Skeletal muscle cell (primary cell): ENCODE measurements at regions not wholly inside any gene's neighbourhood (a gene's known extent, or its start where the extent isn't known, plus 50 kb on each side); places are given as distances from the start of the nearest gene placed in this dataset.

ENCODE experiments used
- DNase-seq: peaks from one replicate; pipeline ENCODE4 v3.0.0-alpha.2; 2010; ENCODE audit warnings: low read depth
- H3K4me3 ChIP-seq: 2 replicates; pipeline ENCODE4 v1.5.1; 2011; ENCODE audit warnings: low read depth, mild to moderate bottlenecking, control low read depth, low read length, moderate library complexity

DNA sequence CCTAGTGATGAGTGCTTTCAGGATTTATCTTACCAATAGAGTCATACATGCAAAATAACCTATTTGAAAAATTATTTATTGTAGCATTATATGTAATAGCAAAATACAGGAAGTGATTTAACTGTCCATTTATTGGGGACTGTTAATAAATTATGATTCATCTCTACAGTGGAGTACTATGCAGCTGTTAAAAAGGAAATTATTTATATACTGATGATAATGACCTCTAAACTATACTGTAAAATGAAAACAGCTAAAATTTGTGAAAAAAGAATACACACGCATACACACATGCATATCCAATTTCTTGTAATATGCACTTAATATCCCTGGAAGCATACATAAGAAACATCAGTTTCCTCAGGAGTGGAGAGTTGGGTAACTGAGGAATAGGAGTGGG lies 58.0 kb upstream of the PALM2AKAP2 start:
- H3K4me3 ChIP-seq, result no peak overlapping the region
- DNase-seq, result no peak

DNA sequence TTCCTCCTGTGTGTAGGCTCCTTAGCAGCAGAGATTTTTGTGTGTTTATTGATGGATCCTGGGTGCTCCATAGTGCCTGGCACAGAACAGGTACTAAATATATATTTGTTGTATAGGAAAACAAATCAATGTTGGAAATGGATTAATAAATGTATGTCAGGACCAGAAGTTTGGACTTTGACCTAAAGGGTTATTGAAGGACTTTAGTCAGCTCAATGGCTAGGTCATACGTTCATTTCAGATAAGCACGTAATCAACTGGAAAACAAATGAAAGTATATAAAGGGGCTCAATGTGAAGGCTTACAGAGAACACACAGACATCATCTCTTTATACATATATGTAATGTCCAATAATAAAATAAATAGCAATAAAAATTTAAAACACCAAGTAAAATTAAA lies 56.2 kb upstream of the PALM2AKAP2 start:
- no peak for DNase-seq
- H3K4me3 ChIP-seq, result no peak overlapping the region

GRCh38 chr9:109725460-109725859 lies 54.5 kb upstream of the PALM2AKAP2 start:
- no peak overlapping the region for H3K4me3 ChIP-seq
- DNase-seq, result no peak

DNA sequence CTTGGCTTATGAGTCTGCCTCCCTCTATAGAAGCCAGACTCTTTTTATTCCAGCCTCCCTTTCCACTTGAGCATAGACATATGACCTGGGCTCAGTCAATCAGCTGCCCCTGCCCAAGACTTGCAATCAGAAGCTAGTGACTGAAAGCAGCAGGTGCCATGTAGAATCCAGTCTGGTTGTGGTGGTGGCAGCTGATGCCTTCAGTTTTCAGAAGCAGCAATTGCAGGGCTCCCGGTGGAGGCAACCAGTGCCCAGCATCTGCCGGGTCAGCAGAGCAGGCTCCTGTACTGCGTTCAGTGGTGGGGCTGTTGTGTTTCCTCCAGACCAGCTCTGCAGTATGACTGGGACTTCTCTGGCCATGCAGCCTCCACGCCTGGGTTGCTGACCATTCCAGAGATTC lies 53.9 kb upstream of the PALM2AKAP2 start:
- H3K4me3 ChIP-seq, result no peak overlapping the region
- peak; percentile 58 for DNase-seq

- H3K4me3 ChIP-seq, result no peak overlapping the region
- DNase-seq, result no peak
Observed at GRCh38 chr9:109728686-109729300, 51.2 kb upstream of the PALM2AKAP2 start.

DNA sequence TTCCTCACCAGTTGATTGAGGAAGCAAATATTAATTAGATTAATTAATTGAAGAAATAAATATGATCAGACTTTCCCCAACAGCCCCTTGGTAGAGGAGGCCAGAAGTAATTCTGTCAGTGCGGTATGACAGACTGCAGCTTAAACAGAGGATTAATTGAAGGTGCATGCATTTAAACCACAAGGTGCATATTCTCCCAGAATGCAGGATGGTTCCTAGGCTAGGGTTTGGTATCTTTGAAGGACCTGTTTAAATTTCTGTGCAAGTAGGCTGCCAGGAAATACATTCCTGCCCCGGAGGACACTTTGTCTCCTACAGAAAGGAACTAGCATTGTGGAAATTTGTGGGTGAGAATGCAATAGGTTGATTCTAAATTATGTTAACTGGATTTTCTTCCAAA lies 50.5 kb upstream of the PALM2AKAP2 start:
- no peak overlapping the region for H3K4me3 ChIP-seq
- no peak for DNase-seq
